K562 (cell line): ENCODE measurements at regions not wholly inside any gene's neighbourhood (a gene's known extent, or its start where the extent isn't known, plus 50 kb on each side); places are given as distances from the start of the nearest gene placed in this dataset.

Experiments used
- ATAC-seq: fragments of 200-7000 bp; cut with Tn5 transposase; 3 replicates; pipeline ENCODE4 v1.9.1; 2020; ENCODE audit warnings: moderate library complexity
- BruUV-seq: library from RNA; stranded (reverse); fragments of 400-500 nt; replicated peaks from 2 replicates; lab custom pipeline; 2021; lab: Mats Ljungman, UMichigan
- CTCF ChIA-PET: fragments of 300-600 bp; formaldehyde crosslinking; extraction: SDS; loops from one replicate; lab custom pipeline; 2021; ENCODE audit warnings: low intra/inter-chr PET ratio; lab: Yijun Ruan, JAX
- POLR2A ChIA-PET: fragments of 300-600, 350-650 bp; sonication (Branson Sonifier 250); formaldehyde crosslinking; extraction: SDS; loops from one replicate; lab custom pipeline; 2021; ENCODE audit warnings: antibody characterized with exemption, inconsistent platforms; lab: Yijun Ruan, JAX
- DNase-seq, 4 experiments: peaks; one replicate each; pipeline versions ENCODE4 v3.0.0 to v3.0.0-alpha.2; 2011 to 2018; ENCODE audit warnings: low spot score in 3 of 4, mixed read lengths in 3 of 4; ENCODE audit errors: extremely low read depth in 1 of 4
- FAIRE-seq: peaks from 2 replicates; lab custom pipeline; 2011; peaks lifted over from hg19 to GRCh38; lab: Jason Lieb, UNC
- H2AFZ ChIP-seq: 2 replicates; pipeline ENCODE4 v1.6.0; 2011; ENCODE audit warnings: low read depth, low read length, control low read depth, inconsistent platforms
- H3K27ac ChIP-seq: fragments of 200-600 bp; 3 replicates; pipeline ENCODE4 v1.8.0; 2011; ENCODE audit warnings: low read depth, mild to moderate bottlenecking, control low read depth, inconsistent platforms, low read length, moderate library complexity, mixed read lengths; ENCODE audit errors: extremely low read depth
- H3K27me3 ChIP-seq, 2 experiments: fragments of 300-600 bp in 1 of 2; 2 replicates in 1 of 2; 3 replicates in 1 of 2; pipeline versions ENCODE4 v1.6.0 to v1.8.0; 2011; ENCODE audit warnings: inconsistent platforms in 2 of 2, low read length in 2 of 2, mild to moderate bottlenecking in 1 of 2, mixed read lengths in 1 of 2, moderate library complexity in 1 of 2; ENCODE audit not compliant: control insufficient read depth in 2 of 2, insufficient read depth in 2 of 2
- H3K36me3 ChIP-seq: fragments of 300-600 bp; 3 replicates; pipeline ENCODE4 v1.8.0; 2011; ENCODE audit warnings: mild to moderate bottlenecking, low read length, inconsistent platforms; ENCODE audit not compliant: control insufficient read depth, insufficient read depth
- H3K4me1 ChIP-seq, 2 experiments: fragments of 200-600 bp in 1 of 2; replicated peaks in 1 of 2; 2 replicates in 1 of 2; 3 replicates in 1 of 2; pipeline versions ENCODE4 v1.5.1 to v1.8.0; 2011; ENCODE audit warnings: inconsistent platforms in 2 of 2, low read length in 2 of 2, mild to moderate bottlenecking in 1 of 2, mixed read lengths in 1 of 2, moderate library complexity in 1 of 2; ENCODE audit not compliant: control insufficient read depth in 2 of 2, insufficient read depth in 2 of 2
- H3K4me2 ChIP-seq: 2 replicates; pipeline ENCODE4 v1.6.1; 2011; ENCODE audit warnings: low read length, control low read depth, inconsistent platforms, mixed read lengths; ENCODE audit not compliant: insufficient read depth
- H3K4me3 ChIP-seq: fragments of 200-600 bp; sonication (generic), shearing (Covaris generic); 2 replicates; pipeline ENCODE4 v1.5.1; 2016; ENCODE audit warnings: control low read depth, inconsistent platforms
- H3K79me2 ChIP-seq: fragments of 200-600 bp; 3 replicates; pipeline ENCODE4 v1.8.0; 2011; ENCODE audit warnings: low read length, inconsistent platforms; ENCODE audit not compliant: control insufficient read depth, insufficient read depth
- H3K9ac ChIP-seq, 2 experiments: 2 replicates each; pipeline versions ENCODE4 v1.6.0 to v1.6.1; 2011; ENCODE audit warnings: low read depth in 2 of 2, low read length in 2 of 2, control low read depth in 1 of 2, inconsistent platforms in 1 of 2, mild to moderate bottlenecking in 1 of 2, mixed read lengths in 1 of 2; ENCODE audit not compliant: insufficient read depth in 1 of 2
- H3K9me1 ChIP-seq: one replicate; pipeline ENCODE4 v1.6.0; 2011; ENCODE audit warnings: inconsistent platforms, mild to moderate bottlenecking, low read length, moderate library complexity; ENCODE audit not compliant: control insufficient read depth, insufficient read depth
- H3K9me3 ChIP-seq: replicated peaks from 2 replicates; pipeline ENCODE4 v1.5.1; 2011; ENCODE audit warnings: low read depth, low read length, inconsistent platforms; ENCODE audit not compliant: control insufficient read depth, insufficient read depth
- H4K20me1 ChIP-seq: replicated peaks from 2 replicates; pipeline ENCODE4 v1.6.1; 2011; ENCODE audit warnings: low read length, inconsistent platforms, mixed read lengths; ENCODE audit not compliant: control insufficient read depth, insufficient read depth
- ELK1 ChIP-seq: sonication (generic); formaldehyde crosslinking; IDR thresholded peaks from 2 replicates; pipeline ENCODE4 v1.8.1; 2022; ENCODE audit warnings: missing genetic modification reagents
- MIER1 ChIP-seq: fragments of 450-650 bp; IDR thresholded peaks from 2 replicates; pipeline ENCODE4 v1.6.1; 2016; ENCODE audit warnings: antibody characterized with exemption, mild to moderate bottlenecking, low read depth
- STAT6 ChIP-seq: sonication (generic); formaldehyde crosslinking; IDR thresholded peaks from 2 replicates; pipeline ENCODE4 v1.8.1; 2023; ENCODE audit warnings: mild to moderate bottlenecking, missing genetic modification reagents
- TAF15 ChIP-seq: fragments of 200-400 bp; formaldehyde crosslinking; IDR thresholded peaks from 2 replicates; pipeline ENCODE4 v1.6.1; 2017; ENCODE audit warnings: mild to moderate bottlenecking, low read depth, low read length, moderate library complexity
- ZNF3 ChIP-seq: fragments of 250-450 bp; sonication (Bioruptor Pico); IDR thresholded peaks from 2 replicates; pipeline ENCODE4 v1.5.0; 2021; ENCODE audit warnings: mild to moderate bottlenecking, moderate library complexity
- ZNF311 ChIP-seq: fragments of 250-450 bp; sonication (Bioruptor Pico); IDR thresholded peaks from 2 replicates; pipeline ENCODE4 v1.4.0; 2020; ENCODE audit warnings: mild to moderate bottlenecking, moderate library complexity
- ZNF518B ChIP-seq: fragments of 250-450 bp; sonication (Bioruptor Pico); IDR thresholded peaks from 2 replicates; pipeline ENCODE4 v1.5.0; 2021; ENCODE audit warnings: mild to moderate bottlenecking, moderate library complexity
- ZNF707 ChIP-seq: fragments of 250-450 bp; sonication (Bioruptor Pico); conservative IDR thresholded peaks from 2 replicates; pipeline ENCODE4 v1.8.0; 2022; ENCODE audit warnings: inconsistent platforms, mild to moderate bottlenecking, moderate library complexity
- WGBS: fragments of 100-300 bp; shearing (Covaris generic); methylation state at CpG from one replicate; pipeline ENCODE4 v1.1.6; 2016; ENCODE audit warnings: low coverage, mixed read lengths; ENCODE audit not compliant: insufficient coverage; ENCODE audit errors: missing lambda C conversion rate; 5-methylcytosine and 5-hydroxymethylcytosine counted together
- in situ Hi-C: fragments of 300-500 bp; cut with MboI; formaldehyde crosslinking; loops from 4 replicates; pipeline ENCODE4 v1.15.0; 2018; ENCODE audit warnings: inconsistent platforms, mixed read lengths
- intact Hi-C: fragments of 100-400 bp; cut with micrococcal nuclease; formaldehyde crosslinking; loops from 2 replicates; pipeline ENCODE4 v1.14.2; 2022

GRCh38 chr5:87008751-87009560 is 258.7 kb upstream of the RASA1 start (continued):
- no peak for TF ChIP-seq STAT6
- no peak for TF ChIP-seq ELK1 (CRISPR knock-in tag)
- TF ChIP-seq, all 486 proteins: peak for 0

- H3K9ac ChIP-seq: no peak overlapping the region
- no peaks in the 10 kb centered on the region for H3K79me2 ChIP-seq
- no peaks in the 10 kb centered on the region for H3K36me3 ChIP-seq
- TF ChIP-seq ZNF311 (CRISPR knock-in tag): no peak
- no peak for TF ChIP-seq TAF15
- no peak for TF ChIP-seq MIER1
- TF ChIP-seq ZNF3 (CRISPR knock-in tag): no peak
- no peak for TF ChIP-seq ZNF707 (CRISPR knock-in tag)
- no peak for TF ChIP-seq ZNF518B (CRISPR knock-in tag)
- H3K4me3 ChIP-seq: no peak overlapping the region
- in situ Hi-C loops: no loop called here
- H3K4me1 ChIP-seq: no peaks in the 10 kb centered on the region
- FAIRE-seq (no peak), ATAC-seq (no peak), DNase-seq (no peak)
- H3K9me3 ChIP-seq: no peaks in the 10 kb centered on the region
- H4K20me1 ChIP-seq: no peaks in the 10 kb centered on the region
- H3K4me2 ChIP-seq: no peak overlapping the region
- no peak overlapping the region for H2AFZ ChIP-seq
- intact Hi-C loops: loop anchor here (5.0 kb wide), 1 partner anchor 128 kb away; no protein-coding TSS in a partner anchor
- no peaks in the 10 kb centered on the region for H3K9me1 ChIP-seq
- CTCF ChIA-PET: no interaction called here
- no peak overlapping the region for H3K27ac ChIP-seq
- BruUV-seq: no TSS peak
- 2% methylated on average over 3 of the region's 3 CpGs for WGBS
- H3K27me3 ChIP-seq: no peaks in the 10 kb centered on the region
- POLR2A ChIA-PET: no interaction called here
Measured at GRCh38 chr5:87010736-87011135, 256.9 kb upstream of the RASA1 start.
